ENCODE measurements at regions not wholly inside any gene's neighbourhood (a gene's known extent, or its start where the extent isn't known, plus 50 kb on each side); places are given as distances from the start of the nearest gene placed in this dataset.

DNA sequence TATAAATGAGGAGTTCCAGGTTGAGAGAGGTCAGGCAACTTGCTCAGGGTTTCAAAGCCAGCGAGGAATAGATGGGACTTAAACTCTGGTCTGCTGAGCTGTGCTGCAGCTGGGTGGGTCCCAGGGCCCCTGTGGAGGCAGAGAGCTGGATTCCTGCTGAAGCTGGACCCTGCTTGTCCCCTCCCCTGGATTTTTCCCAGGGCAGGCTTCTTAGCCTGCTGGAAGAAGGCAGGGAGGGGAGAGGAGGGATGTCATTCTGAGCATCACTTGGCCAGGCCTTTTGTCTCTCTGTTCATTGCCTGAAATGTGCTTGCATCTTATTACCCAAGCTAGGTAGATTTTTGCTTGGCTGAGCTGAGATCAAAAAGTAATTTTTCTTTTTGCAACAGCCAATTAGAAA lies 133.7 kb downstream of the DHX35 start:
- Histone ChIP-seq H3K36me3 (replicated peaks; ENCODE audit: insufficient read depth, low read depth) (no peaks in the 10 kb centered on the region), H4K20me1 (ENCODE audit: insufficient read depth, poor library complexity, severe bottlenecking) (no peaks in the 10 kb centered on the region), H3K4me1 (ENCODE audit: insufficient read depth) (no peaks in the 10 kb centered on the region), H3K4me2 (no peak overlapping the region), H2AFZ (no peak overlapping the region), H3K27ac (no peak overlapping the region), H3K9me2 (replicated peaks; ENCODE audit: insufficient read depth) (no peaks in the 10 kb centered on the region), H3K27me3 (peaks cover 7% of the 10 kb centered on the region), H3K79me2 (no peaks in the 10 kb centered on the region), H3K9me3 (ENCODE audit: low read depth) (no peaks in the 10 kb centered on the region), H3K4me3 (no peak overlapping the region)
- whole genome bisulfite sequencing (ENCODE audit: low lambda C conversion rate, missing lambda C conversion rate), result 100% methylated on average over 1 of the region's 1 CpG
- no peak for TF ChIP-seq EZH2 (IDR thresholded peaks at IDR 0.05; ENCODE audit: borderline replicate concordance)
- TF ChIP-seq EZH2phosphoT487 (IDR thresholded peaks at IDR 0.05; ENCODE audit: low read depth, severe bottlenecking, unreplicated experiment), result no peak
- TF ChIP-seq, protein P1, sequence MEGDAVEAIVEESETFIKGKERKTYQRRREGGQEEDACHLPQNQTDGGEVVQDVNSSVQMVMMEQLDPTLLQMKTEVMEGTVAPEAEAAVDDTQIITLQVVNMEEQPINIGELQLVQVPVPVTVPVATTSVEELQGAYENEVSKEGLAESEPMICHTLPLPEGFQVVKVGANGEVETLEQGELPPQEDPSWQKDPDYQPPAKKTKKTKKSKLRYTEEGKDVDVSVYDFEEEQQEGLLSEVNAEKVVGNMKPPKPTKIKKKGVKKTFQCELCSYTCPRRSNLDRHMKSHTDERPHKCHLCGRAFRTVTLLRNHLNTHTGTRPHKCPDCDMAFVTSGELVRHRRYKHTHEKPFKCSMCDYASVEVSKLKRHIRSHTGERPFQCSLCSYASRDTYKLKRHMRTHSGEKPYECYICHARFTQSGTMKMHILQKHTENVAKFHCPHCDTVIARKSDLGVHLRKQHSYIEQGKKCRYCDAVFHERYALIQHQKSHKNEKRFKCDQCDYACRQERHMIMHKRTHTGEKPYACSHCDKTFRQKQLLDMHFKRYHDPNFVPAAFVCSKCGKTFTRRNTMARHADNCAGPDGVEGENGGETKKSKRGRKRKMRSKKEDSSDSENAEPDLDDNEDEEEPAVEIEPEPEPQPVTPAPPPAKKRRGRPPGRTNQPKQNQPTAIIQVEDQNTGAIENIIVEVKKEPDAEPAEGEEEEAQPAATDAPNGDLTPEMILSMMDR (IDR thresholded peaks at IDR 0.05; ENCODE audit: poor library complexity), result no peak
- no peak for DNase-seq (ENCODE audit: low spot score)

DNA sequence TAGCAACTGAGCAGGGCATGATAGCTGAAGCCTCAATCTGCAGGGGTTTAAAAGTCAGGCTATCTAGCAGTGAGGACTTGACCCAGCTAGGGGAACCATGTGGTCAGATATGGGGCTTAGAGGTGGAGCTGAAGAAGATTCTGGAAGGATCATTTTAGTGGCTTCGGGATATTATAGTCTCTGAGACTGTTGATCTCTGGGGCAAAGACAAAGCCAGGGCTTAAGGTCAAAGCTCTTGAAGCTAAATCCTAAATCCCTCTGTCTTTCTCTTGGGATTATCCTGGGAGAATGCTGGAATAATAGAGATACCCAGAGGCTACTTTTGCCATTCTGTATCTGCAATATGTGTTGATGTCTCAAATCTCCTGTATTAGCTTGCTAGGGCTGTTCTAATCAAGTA lies 132.2 kb downstream of the DHX35 start:
- Histone ChIP-seq H3K27me3 (peaks cover 5% of the 10 kb centered on the region), H3K4me2 (no peak overlapping the region), H2AFZ (no peak overlapping the region), H3K27ac (no peak overlapping the region), H3K4me1 (ENCODE audit: insufficient read depth) (no peaks in the 10 kb centered on the region), H3K9me2 (replicated peaks; ENCODE audit: insufficient read depth) (no peaks in the 10 kb centered on the region), H3K79me2 (no peaks in the 10 kb centered on the region), H3K36me3 (replicated peaks; ENCODE audit: insufficient read depth, low read depth) (no peaks in the 10 kb centered on the region), H4K20me1 (ENCODE audit: insufficient read depth, poor library complexity, severe bottlenecking) (no peaks in the 10 kb centered on the region), H3K9me3 (ENCODE audit: low read depth) (no peaks in the 10 kb centered on the region), H3K4me3 (no peak overlapping the region)
- TF ChIP-seq, protein P1 (IDR thresholded peaks at IDR 0.05; ENCODE audit: poor library complexity), result no peak
- TF ChIP-seq EZH2phosphoT487 (IDR thresholded peaks at IDR 0.05; ENCODE audit: low read depth, severe bottlenecking, unreplicated experiment) (no peak), EZH2 (IDR thresholded peaks at IDR 0.05; ENCODE audit: borderline replicate concordance) (no peak)
- 50% methylated on average over 1 of the region's 1 CpG for WGBS (ENCODE audit: low lambda C conversion rate, missing lambda C conversion rate)
- DNase-seq (ENCODE audit: low spot score), result no peak

- no peaks in the 10 kb centered on the region for H3K36me3 ChIP-seq (replicated peaks; ENCODE audit: insufficient read depth, low read depth)
- DNase-seq (ENCODE audit: low spot score), result no peak
Observed at GRCh38 chr20:39092733-39093410, 130.7 kb downstream of the DHX35 start.

More at GRCh38 chr20:39092733-39093410, 130.7 kb downstream of the DHX35 start:
- H3K79me2 ChIP-seq, result no peaks in the 10 kb centered on the region
- no peak overlapping the region for H3K4me3 ChIP-seq
- no peaks in the 10 kb centered on the region for H3K9me2 ChIP-seq (replicated peaks; ENCODE audit: insufficient read depth)
- no peak for TF ChIP-seq EZH2phosphoT487 (IDR thresholded peaks at IDR 0.05; ENCODE audit: low read depth, severe bottlenecking, unreplicated experiment)
- TF ChIP-seq, protein P1 (IDR thresholded peaks at IDR 0.05; ENCODE audit: poor library complexity), result no peak
- no peak for TF ChIP-seq EZH2 (IDR thresholded peaks at IDR 0.05; ENCODE audit: borderline replicate concordance)
- WGBS (ENCODE audit: low lambda C conversion rate, missing lambda C conversion rate), result 75% methylated on average over 3 of the region's 3 CpGs
- H2AFZ ChIP-seq, result no peak overlapping the region
- H3K27me3 ChIP-seq, result no peaks in the 10 kb centered on the region
- no peak overlapping the region for H3K4me2 ChIP-seq
- H3K9me3 ChIP-seq (ENCODE audit: low read depth), result no peaks in the 10 kb centered on the region
- no peak overlapping the region for H3K27ac ChIP-seq
- no peaks in the 10 kb centered on the region for H4K20me1 ChIP-seq (ENCODE audit: insufficient read depth, poor library complexity, severe bottlenecking)
- no peaks in the 10 kb centered on the region for H3K4me1 ChIP-seq (ENCODE audit: insufficient read depth)
